ENCODE measurements at regions not wholly inside any gene's neighbourhood (a gene's known extent, or its start where the extent isn't known, plus 50 kb on each side); places are given as distances from the start of the nearest gene placed in this dataset.

DNA sequence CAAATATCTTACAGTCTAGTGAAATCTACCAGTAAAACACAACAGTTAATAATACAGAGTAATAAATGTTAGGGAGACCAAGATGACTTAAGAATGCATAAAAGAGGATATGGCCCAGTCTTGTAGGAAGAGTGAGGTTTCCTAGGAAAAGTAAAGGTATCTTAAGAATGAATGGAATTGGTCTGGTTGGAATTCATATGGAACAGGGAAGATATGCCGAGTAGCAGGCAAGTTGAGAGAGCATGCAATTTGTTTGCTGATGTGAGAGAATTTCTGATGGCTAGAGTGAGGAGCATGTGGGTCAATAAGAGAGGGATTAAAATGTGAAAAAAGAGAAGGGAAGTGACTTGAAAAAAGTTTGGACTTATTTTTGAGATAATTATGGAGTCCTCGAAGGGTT is 512.9 kb upstream of the ZEB2 start:
- FAIRE-seq: no peak
- DNase-seq (ENCODE audit: insufficient read length, low spot score): no peak

DNA sequence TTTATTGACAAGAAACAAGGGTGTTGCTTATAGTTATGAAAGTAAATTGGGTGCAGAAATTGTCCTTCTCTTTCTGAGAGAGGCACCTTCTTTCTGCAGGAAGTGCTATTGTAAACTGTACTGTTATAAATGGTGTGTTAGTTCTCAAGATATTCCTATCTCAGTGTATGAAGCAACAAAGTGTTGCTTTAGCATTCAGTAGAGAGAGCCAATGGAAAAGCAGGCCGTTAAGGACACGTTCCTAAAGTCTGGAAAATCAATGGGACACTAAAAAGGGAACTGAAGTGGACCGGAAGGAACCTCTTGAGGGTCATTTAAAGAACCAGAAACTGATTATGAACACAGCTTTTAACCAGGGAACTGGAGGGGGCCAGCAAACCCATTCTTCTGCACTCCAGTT is 510.0 kb upstream of the ZEB2 start:
- FAIRE-seq: no peak

DNA sequence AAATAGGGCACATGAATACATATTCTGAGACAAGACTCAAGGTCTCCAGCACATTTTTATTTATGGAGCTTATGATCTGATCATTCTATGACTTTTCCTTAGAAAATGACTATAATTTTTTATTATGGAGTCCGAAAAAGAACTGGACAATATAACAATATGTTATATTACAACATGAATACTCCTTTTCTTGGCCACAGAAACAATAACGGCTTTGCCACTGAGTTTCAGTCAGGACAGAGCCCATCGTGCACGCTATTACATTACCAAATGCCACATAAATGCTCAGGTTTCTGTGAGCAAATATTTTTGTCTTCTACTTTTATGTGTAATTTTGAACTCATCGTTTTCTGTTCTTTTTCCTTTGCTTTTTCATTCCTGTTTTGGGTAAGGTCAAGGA is 509.2 kb upstream of the ZEB2 start:
- no peak for FAIRE-seq

More for the DNA sequence above, 510.0 kb upstream of the ZEB2 start:
- DNase-seq (ENCODE audit: insufficient read length, low spot score): no peak

DNA sequence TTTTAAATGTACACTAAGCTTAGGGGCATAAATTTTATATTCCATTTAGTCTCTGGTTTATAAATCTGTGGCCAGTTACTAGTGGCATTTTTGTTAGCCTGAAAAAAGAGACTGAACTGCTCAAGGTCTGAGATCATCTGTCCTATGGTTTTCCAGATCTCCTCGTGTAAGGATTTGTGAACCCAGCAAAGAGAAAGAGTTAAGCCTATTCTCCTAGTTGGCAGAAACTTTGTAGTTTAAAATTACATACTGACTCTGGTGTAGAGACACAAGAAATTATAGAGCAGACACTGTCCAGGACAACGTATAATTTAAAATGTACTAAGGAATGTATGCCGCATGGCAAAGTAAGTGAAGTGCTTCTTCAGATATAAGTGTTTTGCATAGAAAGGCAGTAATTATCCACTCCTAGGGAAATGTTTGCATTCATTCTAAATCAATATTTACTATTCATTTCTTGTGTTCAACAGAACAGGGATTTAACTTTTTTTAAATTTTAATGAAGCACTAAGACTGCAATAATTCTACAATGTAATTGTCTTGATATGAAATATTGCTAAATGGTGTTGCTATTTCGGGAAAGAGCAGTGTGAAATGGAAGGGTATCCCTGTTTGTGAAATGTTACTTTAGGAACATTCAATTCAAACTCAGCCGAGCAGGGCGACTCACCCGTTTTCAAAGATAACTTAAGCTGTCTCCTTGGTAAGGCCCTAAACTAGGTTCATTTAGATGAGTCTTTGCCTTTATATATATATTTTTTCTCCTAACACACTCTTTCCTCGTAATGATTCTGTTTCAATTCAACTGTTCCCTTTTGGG is 508.4 kb upstream of the ZEB2 start:
- DNase-seq (ENCODE audit: insufficient read length, low spot score) (no peak), FAIRE-seq (no peak)

More for the DNA sequence above, 509.2 kb upstream of the ZEB2 start:
- no peak for DNase-seq (ENCODE audit: insufficient read length, low spot score)

DNA sequence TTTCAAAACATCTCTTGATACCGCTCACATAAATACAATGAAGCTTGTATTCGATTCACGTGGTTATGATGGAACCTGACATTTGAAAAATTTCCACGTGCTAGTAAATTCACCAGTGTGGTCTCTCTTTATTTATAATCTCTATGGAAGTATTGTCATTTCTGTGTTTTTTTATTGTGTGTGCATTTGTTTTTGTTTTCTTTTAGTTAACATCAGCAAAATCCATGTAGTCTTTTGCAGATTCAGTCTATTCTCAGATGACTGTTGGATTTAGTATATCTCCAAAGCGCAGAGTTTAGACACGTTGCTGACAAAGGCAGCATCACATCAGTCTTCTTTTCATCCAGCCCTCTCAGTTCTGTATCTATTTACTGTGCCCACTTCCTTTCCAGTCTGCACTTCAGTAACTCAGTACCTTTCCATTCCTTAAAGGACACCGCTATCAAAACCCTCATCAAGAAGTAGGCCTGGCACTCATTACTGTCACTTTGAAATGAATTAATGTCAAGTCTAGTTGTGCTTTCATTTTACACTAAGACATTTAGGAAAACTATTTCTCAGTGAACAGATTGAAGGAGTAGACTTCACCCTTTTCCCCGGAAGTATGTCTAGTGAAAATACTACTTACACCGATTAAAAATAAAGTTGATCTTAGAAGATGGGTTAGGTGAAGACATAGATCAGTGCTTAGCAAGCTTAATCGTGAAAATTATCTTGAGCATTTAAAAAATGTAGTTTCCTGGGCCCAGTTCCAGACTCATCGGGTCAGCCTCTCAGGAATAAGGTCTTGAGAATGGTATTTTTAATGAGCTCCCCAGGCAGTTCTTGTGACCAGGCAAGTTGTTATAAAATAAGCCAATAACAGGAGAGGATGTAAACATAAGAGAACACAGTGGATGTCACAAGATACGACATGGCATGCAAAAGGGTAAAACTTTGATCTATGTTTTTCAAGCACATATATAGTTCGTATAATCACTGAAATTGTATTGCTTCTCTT is 506.8 kb upstream of the ZEB2 start:
- DNase-seq (ENCODE audit: insufficient read length, low spot score) (no peak), FAIRE-seq (no peak)

DNA sequence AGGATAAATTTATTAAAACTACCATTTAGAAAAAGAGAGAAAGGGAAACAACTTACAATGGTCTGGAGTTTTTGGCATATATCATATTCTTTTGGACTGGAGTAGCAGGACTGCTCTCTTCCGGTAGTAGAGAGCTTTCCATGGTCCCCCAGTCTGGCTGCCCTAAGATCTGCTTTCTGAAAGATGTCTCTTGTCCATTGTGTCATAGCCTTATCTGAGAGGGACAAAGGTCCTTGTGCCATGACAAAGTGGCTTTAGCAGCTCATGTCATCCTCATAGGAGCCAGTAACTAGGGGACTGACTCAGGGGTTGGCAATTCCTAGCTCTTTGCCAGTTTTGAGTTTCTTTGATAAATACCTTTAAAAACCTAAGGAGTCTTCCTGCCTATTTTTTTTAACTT is 505.5 kb upstream of the ZEB2 start:
- FAIRE-seq (no peak), DNase-seq (ENCODE audit: insufficient read length, low spot score) (no peak)

DNA sequence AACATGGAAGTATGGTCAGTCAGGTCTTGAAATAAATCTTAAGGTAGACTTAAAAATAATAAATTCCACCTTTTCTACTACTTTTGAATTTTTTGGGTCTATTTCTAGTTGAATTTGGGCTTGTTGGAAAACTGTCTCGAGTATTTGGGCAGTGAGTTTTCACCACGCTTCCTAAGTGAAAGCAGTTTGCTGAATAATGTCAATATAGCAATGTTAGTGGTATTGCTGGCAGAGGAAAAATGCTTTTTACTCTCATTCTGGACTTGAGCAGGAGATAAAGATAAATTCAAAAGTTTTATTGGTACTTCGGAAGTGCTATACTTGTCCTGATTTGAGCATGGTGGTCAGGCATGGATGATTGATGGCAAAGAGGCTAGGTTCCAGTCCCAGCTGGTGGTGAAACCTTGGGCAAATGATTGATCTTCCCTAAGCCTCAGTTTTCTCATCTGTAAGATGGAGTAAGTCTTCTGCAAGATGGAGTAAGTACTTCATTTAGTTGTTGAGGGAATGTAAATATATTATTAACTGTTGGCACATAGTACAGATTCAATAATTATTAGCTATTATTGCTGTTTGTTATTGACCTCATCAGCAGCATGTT is 503.5 kb upstream of the ZEB2 start:
- FAIRE-seq (no peak), DNase-seq (ENCODE audit: insufficient read length, low spot score) (no peak)

DNA sequence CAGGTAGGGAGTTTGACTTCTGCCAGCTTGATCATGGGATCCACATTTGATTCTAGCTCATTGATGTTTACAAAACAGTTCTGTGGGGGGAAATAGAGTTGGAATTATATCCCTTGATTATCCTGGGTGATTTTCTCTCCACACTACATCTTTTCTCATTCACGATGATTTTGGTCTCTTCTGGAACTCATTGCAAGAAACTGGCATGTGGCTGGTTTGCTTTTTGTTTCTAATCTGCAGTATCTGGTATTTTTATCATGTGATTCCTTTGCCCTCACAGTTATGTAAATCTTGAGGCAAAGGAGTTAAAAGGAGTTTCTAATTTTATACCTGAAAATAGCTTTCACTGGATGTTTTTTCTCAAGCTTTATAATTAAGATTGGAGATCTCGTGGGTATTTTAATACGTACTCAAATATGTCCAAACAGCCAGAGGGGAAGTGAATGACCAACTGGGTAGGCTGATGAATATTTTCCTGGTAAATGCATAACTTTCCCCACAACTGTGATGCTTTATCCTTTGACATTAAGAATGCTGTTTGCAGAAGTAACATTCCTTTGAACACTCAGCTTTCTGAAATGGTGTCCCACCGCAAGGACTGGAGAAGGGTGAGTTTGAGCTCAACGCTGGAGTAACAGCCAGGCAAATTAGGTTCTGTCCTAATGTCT is 502.9 kb upstream of the ZEB2 start:
- no peak for FAIRE-seq

DNA sequence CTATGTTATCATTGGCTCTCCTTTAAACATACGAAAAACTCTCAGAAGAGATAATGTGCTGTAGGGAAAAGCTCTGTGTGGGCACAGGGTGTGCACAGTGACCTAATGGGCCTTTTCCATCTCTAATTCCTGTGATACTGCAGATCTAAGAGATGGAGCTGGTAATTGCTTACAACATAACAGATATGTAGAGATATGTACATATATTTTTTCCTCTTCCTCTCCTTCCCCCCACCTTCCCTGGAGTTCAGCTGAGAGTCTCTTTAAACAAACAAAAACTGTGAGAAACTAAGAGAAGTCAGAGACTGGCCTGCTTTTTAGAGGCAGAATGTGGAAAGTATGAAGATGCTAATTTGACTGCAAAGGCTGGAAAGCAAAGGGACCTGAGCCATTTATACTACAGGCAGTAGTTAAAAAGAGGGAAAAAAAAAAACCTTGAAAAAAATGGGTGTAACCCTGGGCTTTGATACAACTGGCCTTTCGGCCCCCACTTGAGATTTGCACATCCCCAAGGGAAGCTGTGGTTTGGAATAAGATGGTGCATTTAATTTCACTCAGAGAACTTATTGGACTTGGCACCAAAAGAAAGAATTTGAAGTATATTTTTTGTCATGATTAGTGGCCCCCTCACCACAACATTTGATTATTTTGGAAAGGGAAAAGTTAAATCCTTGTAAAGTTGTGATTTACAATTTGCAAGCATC is 502.2 kb upstream of the ZEB2 start:
- DNase-seq (ENCODE audit: insufficient read length, low spot score) (no peak), FAIRE-seq (no peak)

More for the DNA sequence above, 502.9 kb upstream of the ZEB2 start:
- no peak for DNase-seq (ENCODE audit: insufficient read length, low spot score)

DNA sequence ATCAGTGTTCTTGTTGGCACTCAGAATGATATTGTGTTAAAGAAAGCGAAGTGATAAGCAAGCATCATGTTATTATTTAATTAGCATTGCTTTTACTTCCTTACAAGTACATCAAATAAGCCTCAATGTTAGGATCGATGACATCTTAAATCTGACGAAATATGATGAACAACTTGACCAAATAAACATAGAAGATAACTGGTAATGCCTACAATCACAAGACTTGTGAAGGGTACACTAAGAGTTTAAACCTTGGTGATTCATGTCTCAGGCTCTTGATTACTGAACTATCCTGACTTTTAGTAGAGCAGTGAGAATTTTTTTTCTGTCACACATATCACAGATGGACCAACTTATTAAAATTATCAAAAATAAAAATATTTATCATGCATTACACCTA is 500.8 kb upstream of the ZEB2 start:
- DNase-seq (ENCODE audit: insufficient read length, low spot score) (no peak), FAIRE-seq (no peak)

DNA sequence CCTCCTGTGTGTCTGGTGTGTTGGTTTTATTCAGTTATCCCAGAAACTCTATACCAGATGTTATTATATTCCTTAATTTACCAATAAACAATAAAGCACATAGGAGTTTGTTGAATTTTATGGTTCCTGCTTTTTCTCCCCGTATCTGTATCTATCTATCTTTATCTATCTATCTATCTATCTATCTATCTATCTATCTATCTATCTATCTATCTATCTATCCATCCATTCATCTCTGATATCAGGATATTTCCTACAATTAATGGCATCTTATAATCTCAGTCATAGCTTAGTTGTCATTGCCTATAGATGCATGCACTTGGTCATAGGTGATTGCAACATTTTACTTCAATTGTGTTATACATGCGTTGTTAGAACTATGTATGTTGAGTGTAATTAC is 500.2 kb upstream of the ZEB2 start:
- FAIRE-seq (no peak), DNase-seq (ENCODE audit: insufficient read length, low spot score) (no peak)

DNA sequence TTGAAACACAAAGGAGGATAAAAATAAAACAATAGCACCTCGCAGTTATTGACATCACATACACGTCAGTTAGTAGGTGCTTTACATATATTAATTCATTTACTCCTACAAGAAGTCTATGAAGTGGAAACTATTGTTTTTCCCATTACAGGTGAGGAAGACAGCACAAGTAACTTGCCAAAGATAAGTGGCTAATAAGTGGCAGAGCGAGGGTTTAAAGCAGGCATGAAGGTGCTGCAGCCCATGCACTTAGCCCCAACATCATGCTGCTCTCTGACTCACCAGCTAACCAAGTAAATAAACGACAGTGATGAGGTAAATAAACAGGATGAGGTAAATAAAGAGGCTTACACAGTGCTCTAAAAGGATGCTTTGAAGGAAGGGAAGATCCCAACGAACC is 498.6 kb upstream of the ZEB2 start:
- no peak for DNase-seq (ENCODE audit: insufficient read length, low spot score)
- FAIRE-seq: no peak

DNA sequence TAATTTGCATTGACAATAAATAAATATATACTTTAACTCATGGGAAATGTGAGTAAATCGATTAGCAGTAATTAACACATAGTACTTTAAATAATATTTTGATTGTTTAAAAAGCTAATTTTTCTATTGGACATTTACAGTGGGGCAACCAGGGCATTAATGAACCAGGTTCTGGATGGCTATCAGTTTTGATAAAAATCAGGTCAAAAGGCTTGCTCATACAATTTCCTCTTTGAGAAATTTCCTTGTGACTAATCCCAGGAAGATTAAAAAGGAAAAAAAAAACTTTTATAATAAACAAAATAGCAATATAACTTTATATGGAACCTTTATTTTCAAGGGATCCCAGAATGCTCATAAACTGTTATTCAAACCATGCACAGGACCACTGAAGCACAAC is 497.2 kb upstream of the ZEB2 start:
- FAIRE-seq: no peak
- no peak for DNase-seq (ENCODE audit: insufficient read length, low spot score)

DNA sequence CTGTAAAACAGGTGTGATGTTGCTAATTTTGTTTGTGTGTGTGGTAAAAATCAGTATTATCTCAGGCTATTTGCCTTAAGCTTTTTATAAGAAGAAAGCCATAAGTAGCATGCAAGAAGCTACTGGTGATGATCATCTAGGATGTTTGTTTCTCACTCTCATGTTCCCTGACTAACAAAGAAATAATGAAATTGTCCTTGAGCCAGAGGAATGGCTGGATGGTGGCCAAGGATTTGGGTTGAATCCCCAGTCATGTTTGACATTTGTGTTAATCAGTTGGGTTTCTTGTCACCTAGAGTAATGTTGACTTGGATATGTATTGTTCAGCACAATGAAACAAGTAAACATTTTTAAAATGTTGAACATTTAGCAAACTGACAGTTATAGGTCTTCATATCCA is 496.8 kb upstream of the ZEB2 start:
- no peak for DNase-seq (ENCODE audit: insufficient read length, low spot score)
- FAIRE-seq: no peak

DNA sequence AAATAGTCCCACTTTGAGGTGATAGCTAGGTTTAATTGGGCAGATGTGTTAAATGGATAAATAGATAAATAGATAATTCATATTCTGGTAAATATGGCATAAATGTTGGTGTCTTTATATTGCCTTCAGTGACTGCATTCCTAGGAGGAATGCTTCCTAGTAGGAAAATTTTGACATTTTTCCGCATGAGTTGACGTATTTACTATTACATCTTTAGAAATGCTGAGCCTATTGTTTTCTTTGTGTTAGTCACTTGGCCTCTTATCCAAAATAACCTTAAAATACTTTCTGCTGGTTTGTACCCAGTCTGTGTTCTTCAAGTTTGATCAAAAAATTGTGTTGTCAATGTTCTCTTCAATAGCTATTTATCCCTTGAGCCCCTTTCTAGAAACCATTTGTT is 495.6 kb upstream of the ZEB2 start:
- no peak for FAIRE-seq

DNA sequence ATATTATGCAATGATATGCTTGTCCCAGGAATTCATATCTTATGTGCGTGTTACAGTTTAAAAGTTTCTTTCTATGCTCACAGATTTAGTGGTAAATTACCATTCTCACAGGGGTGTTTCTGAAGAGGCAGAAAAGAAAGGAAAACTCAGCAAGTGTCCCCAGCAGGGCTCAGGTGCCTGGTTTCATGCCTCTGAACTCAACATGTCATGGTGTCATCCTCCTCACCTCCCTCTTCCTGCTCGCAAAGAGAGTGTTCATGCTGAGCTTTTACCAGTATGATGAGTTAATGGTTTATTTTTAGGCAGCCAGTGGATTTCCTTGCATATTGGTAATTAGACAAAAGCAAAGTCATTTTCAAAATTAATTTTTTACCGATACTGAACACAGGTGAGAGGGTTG is 492.9 kb upstream of the ZEB2 start:
- DNase-seq (ENCODE audit: insufficient read length, low spot score): no peak
- FAIRE-seq: no peak

More for the DNA sequence above, 495.6 kb upstream of the ZEB2 start:
- no peak for DNase-seq (ENCODE audit: insufficient read length, low spot score)

DNA sequence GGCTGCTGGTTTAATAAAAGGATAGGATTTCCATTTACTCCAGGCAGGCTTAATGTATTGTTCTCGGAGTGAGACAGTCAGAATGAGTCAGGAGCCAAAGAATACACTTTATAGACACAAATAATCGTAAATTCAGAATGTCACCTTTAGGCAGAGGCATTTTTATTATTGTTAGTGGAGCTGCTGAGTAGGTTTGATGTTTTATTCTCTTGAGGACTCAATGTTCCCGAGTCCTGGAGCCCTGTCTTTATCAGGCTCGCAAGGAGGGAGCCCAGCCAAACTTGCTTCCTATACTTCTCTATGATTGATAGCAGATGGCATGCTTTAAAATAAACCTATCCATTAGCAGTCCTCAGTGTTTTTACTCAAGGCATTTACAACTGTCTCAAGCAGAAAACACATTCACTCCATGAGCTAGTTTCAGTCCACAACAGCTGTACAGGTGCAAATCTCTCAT is 492.3 kb upstream of the ZEB2 start:
- DNase-seq (ENCODE audit: insufficient read length, low spot score) (no peak), FAIRE-seq (no peak)

DNA sequence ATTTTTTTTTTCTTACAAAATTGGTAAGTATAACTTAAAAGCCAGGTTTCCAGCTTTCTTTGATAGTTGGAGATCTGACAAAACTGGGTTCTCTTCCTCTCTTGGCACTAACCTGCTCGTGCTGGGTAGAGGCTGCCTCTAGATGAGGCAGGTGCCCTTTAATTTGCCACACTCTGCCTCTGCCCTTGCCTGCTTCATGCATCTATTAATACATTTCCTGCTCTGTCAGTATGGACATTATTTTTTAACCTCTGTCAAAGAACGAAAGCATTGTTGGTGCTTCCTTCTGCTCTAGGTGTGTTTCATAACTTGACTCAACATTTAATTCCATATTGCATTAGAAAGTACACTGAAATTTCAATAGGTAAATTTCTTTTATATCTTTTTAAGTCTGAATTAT is 490.7 kb upstream of the ZEB2 start:
- DNase-seq (ENCODE audit: insufficient read length, low spot score) (no peak), FAIRE-seq (no peak)

DNA sequence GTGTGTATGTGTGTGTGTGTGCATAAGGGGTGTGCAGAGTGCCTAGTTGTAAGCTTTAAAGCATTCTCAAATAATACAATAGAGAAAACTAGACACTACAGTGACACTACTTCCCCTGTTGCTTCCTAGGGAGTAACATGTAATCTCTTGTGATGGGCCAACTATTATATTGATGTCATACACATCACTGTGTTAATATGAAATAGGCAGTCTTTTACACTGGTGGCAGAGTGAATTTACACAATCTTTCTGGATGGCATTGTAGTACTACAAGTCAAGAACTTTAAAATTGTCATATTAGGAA is 488.0 kb upstream of the ZEB2 start:
- DNase-seq (ENCODE audit: insufficient read length, low spot score): no peak
- no peak for FAIRE-seq

Measured in GM19239 (cell line).